ENCODE measurements at regions not wholly inside any gene's neighbourhood (a gene's known extent, or its start where the extent isn't known, plus 50 kb on each side); places are given as distances from the start of the nearest gene placed in this dataset.
A peak's percentile ranks its signal among the peaks of the same experiment; 100 is the strongest.
"Not testable (repeated sequence)": the region's sequence is repeated elsewhere in the genome, so short reads cannot be mapped to it uniquely, and the experiment has no call there.

- no peak for TF ChIP-seq CTCF (IDR thresholded peaks at IDR 0.05; ENCODE audit: partially characterized antibody, unreplicated experiment)
- Mint-ChIP-seq H3K27ac (ENCODE audit: unreplicated experiment) (peak overlapping the region; percentile 85), H3K36me3 (ENCODE audit: unreplicated experiment) (peaks cover 16% of the 10 kb centered on the region), H3K27me3 (ENCODE audit: unreplicated experiment) (peaks cover 30% of the 10 kb centered on the region), H3K4me1 (ENCODE audit: low read depth, unreplicated experiment) (peaks cover 38% of the 10 kb centered on the region), H3K4me3 (ENCODE audit: unreplicated experiment) (peak overlapping the region; percentile 49), H3K9me3 (ENCODE audit: unreplicated experiment) (peaks cover 32% of the 10 kb centered on the region)
- peak; percentile 14 for DNase-seq
Observed at GRCh38 chr2:5020116-5020875, 671.9 kb upstream of the SOX11 start.

- peaks cover 32% of the 10 kb centered on the region for H3K9me3 Mint-ChIP-seq (ENCODE audit: unreplicated experiment)
- peaks cover 40% of the 10 kb centered on the region for H3K4me1 Mint-ChIP-seq (ENCODE audit: low read depth, unreplicated experiment)
- TF ChIP-seq CTCF (IDR thresholded peaks at IDR 0.05; ENCODE audit: partially characterized antibody, unreplicated experiment) = no peak
- no peak for DNase-seq
- H3K27me3 Mint-ChIP-seq (ENCODE audit: unreplicated experiment) = peaks cover 30% of the 10 kb centered on the region
- peak overlapping the region; percentile 20 for H3K4me3 Mint-ChIP-seq (ENCODE audit: unreplicated experiment)
- peaks cover 16% of the 10 kb centered on the region for H3K36me3 Mint-ChIP-seq (ENCODE audit: unreplicated experiment)
- peak overlapping the region; percentile 85 for H3K27ac Mint-ChIP-seq (ENCODE audit: unreplicated experiment)
Observed at GRCh38 chr2:5021136-5021535, 671.0 kb upstream of the SOX11 start.

- Mint-ChIP-seq H3K4me3 (ENCODE audit: unreplicated experiment) (no peak overlapping the region), H3K4me1 (ENCODE audit: low read depth, unreplicated experiment) (peaks cover 45% of the 10 kb centered on the region), H3K27me3 (ENCODE audit: unreplicated experiment) (peaks cover 30% of the 10 kb centered on the region), H3K27ac (ENCODE audit: unreplicated experiment) (peak overlapping the region; percentile 44), H3K9me3 (ENCODE audit: unreplicated experiment) (peaks cover 32% of the 10 kb centered on the region), H3K36me3 (ENCODE audit: unreplicated experiment) (peaks cover 16% of the 10 kb centered on the region)
- DNase-seq = no peak
- TF ChIP-seq CTCF (IDR thresholded peaks at IDR 0.05; ENCODE audit: partially characterized antibody, unreplicated experiment) = no peak
Observed at GRCh38 chr2:5022061-5022460, 670.1 kb upstream of the SOX11 start.

GRCh38 chr2:5022708-5023635 is 669.2 kb upstream of the SOX11 start:
- peaks cover 16% of the 10 kb centered on the region for H3K36me3 Mint-ChIP-seq (ENCODE audit: unreplicated experiment)
- H3K27me3 Mint-ChIP-seq (ENCODE audit: unreplicated experiment) = peaks cover 30% of the 10 kb centered on the region
- DNase-seq = not testable (repeated sequence)
- peaks cover 32% of the 10 kb centered on the region for H3K9me3 Mint-ChIP-seq (ENCODE audit: unreplicated experiment)
- peak overlapping the region; percentile 78 for H3K4me3 Mint-ChIP-seq (ENCODE audit: unreplicated experiment)
- peak overlapping the region; percentile 83 for H3K27ac Mint-ChIP-seq (ENCODE audit: unreplicated experiment)
- H3K4me1 Mint-ChIP-seq (ENCODE audit: low read depth, unreplicated experiment) = peaks cover 45% of the 10 kb centered on the region

- Mint-ChIP-seq H3K27me3 (ENCODE audit: unreplicated experiment) (peaks cover 23% of the 10 kb centered on the region), H3K9me3 (ENCODE audit: unreplicated experiment) (peaks cover 19% of the 10 kb centered on the region), H3K27ac (ENCODE audit: unreplicated experiment) (no peak overlapping the region), H3K4me1 (ENCODE audit: low read depth, unreplicated experiment) (peaks cover 17% of the 10 kb centered on the region), H3K36me3 (ENCODE audit: unreplicated experiment) (peaks cover 16% of the 10 kb centered on the region), H3K4me3 (ENCODE audit: unreplicated experiment) (no peak overlapping the region)
- no peak for DNase-seq
- TF ChIP-seq CTCF (IDR thresholded peaks at IDR 0.05; ENCODE audit: partially characterized antibody, unreplicated experiment) = no peak
Observed at GRCh38 chr2:5026571-5027234, 665.5 kb upstream of the SOX11 start.
